ENCODE measurements at regions not wholly inside any gene's neighbourhood (a gene's known extent, or its start where the extent isn't known, plus 50 kb on each side); places are given as distances from the start of the nearest gene placed in this dataset.

- Mint-ChIP-seq H3K4me3 (ENCODE audit: unreplicated experiment) (no peak overlapping the region), H3K9me3 (ENCODE audit: unreplicated experiment) (peaks cover 30% of the 10 kb centered on the region), H3K36me3 (ENCODE audit: insufficient read depth, unreplicated experiment) (no peaks in the 10 kb centered on the region), H3K4me1 (ENCODE audit: insufficient read depth, unreplicated experiment) (no peaks in the 10 kb centered on the region), H3K27me3 (ENCODE audit: insufficient read depth, unreplicated experiment) (peaks cover 19% of the 10 kb centered on the region), H3K27ac (ENCODE audit: low read depth, unreplicated experiment) (no peak overlapping the region)
- ChIA-PET POLR2A (no interaction called here), CTCF (interaction anchor here (0.7 kb wide), 1 partner anchor 9 kb away, joined by 4 read pairs; no protein-coding TSS in a partner anchor)
- no TSS peak for BruUV-seq (replicated peaks)
- no peak for DNase-seq (ENCODE audit: unreplicated experiment)
- no peak for TF ChIP-seq CTCF (IDR thresholded peaks at IDR 0.05; ENCODE audit: unreplicated experiment)
- intact Hi-C loops (cut with micrococcal nuclease), result no loop called here
Observed at GRCh38 chr9:93875330-93875729, 79.8 kb downstream of the BARX1 start.

- H3K4me3 Mint-ChIP-seq (ENCODE audit: unreplicated experiment), result no peak overlapping the region
- H3K27me3 Mint-ChIP-seq (ENCODE audit: insufficient read depth, unreplicated experiment), result peaks cover 20% of the 10 kb centered on the region
- no TSS peak for BruUV-seq (replicated peaks)
- intact Hi-C loops (cut with micrococcal nuclease), result no loop called here
- no peak overlapping the region for H3K27ac Mint-ChIP-seq (ENCODE audit: low read depth, unreplicated experiment)
- ChIA-PET POLR2A (no interaction called here), CTCF (no interaction called here)
- H3K4me1 Mint-ChIP-seq (ENCODE audit: insufficient read depth, unreplicated experiment), result no peaks in the 10 kb centered on the region
- no peak for TF ChIP-seq CTCF (IDR thresholded peaks at IDR 0.05; ENCODE audit: unreplicated experiment)
- DNase-seq (ENCODE audit: unreplicated experiment), result no peak
- H3K36me3 Mint-ChIP-seq (ENCODE audit: insufficient read depth, unreplicated experiment), result no peaks in the 10 kb centered on the region
- peaks cover 30% of the 10 kb centered on the region for H3K9me3 Mint-ChIP-seq (ENCODE audit: unreplicated experiment)
Observed at GRCh38 chr9:93874242-93874641, 80.9 kb downstream of the BARX1 start.

GRCh38 chr9:93871286-93871685 is 83.9 kb downstream of the BARX1 start:
- no TSS peak for BruUV-seq (replicated peaks)
- ChIA-PET CTCF (no interaction called here), POLR2A (no interaction called here)
- H3K9me3 Mint-ChIP-seq (ENCODE audit: unreplicated experiment), result peaks cover 23% of the 10 kb centered on the region
- DNase-seq (ENCODE audit: unreplicated experiment), result no peak
- no peak overlapping the region for H3K27ac Mint-ChIP-seq (ENCODE audit: low read depth, unreplicated experiment)
- no peak overlapping the region for H3K4me3 Mint-ChIP-seq (ENCODE audit: unreplicated experiment)
- no peak for TF ChIP-seq CTCF (IDR thresholded peaks at IDR 0.05; ENCODE audit: unreplicated experiment)
- peaks cover 20% of the 10 kb centered on the region for H3K27me3 Mint-ChIP-seq (ENCODE audit: insufficient read depth, unreplicated experiment)
- H3K36me3 Mint-ChIP-seq (ENCODE audit: insufficient read depth, unreplicated experiment), result no peaks in the 10 kb centered on the region
- intact Hi-C loops (cut with micrococcal nuclease), result no loop called here
- H3K4me1 Mint-ChIP-seq (ENCODE audit: insufficient read depth, unreplicated experiment), result no peaks in the 10 kb centered on the region

- DNase-seq (ENCODE audit: unreplicated experiment), result no peak
- H3K9me3 Mint-ChIP-seq (ENCODE audit: unreplicated experiment), result peaks cover 12% of the 10 kb centered on the region
- no peak for TF ChIP-seq CTCF (IDR thresholded peaks at IDR 0.05; ENCODE audit: unreplicated experiment)
- ChIA-PET POLR2A (no interaction called here), CTCF (interaction anchor here (0.7 kb wide), 1 partner anchor 760 kb away, joined by 3 read pairs; no protein-coding TSS in a partner anchor)
- no peaks in the 10 kb centered on the region for H3K36me3 Mint-ChIP-seq (ENCODE audit: insufficient read depth, unreplicated experiment)
- no TSS peak for BruUV-seq (replicated peaks)
- H3K4me3 Mint-ChIP-seq (ENCODE audit: unreplicated experiment), result no peak overlapping the region
- no peaks in the 10 kb centered on the region for H3K4me1 Mint-ChIP-seq (ENCODE audit: insufficient read depth, unreplicated experiment)
- H3K27me3 Mint-ChIP-seq (ENCODE audit: insufficient read depth, unreplicated experiment), result peaks cover 22% of the 10 kb centered on the region
- H3K27ac Mint-ChIP-seq (ENCODE audit: low read depth, unreplicated experiment), result no peak overlapping the region
- intact Hi-C loops (cut with micrococcal nuclease), result no loop called here
Observed at GRCh38 chr9:93869863-93870262, 85.3 kb downstream of the BARX1 start.

Data from MCF 10A (cell line).